ENCODE measurements at regions not wholly inside any gene's neighbourhood (a gene's known extent, or its start where the extent isn't known, plus 50 kb on each side); places are given as distances from the start of the nearest gene placed in this dataset.

DNA sequence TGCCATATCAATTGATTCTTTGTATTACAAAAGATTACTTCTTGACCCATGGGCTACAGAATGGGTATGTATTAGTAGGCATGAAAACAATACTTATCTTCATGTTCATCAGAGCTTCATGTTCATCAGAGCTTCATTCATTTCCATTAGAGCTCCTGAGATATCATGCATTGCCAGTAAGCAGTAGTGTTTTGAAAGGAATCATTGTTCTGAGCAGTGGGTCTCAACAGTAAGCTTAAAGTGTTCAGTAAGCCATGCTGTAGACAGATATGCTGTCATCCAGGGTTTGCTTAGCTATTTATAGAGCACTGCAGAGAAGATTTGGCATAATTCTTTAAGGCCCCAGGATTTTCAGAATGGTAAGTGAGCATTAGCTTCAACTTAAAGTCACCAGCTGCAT is 596.1 kb downstream of the ZNF385D start:
- TF ChIP-seq, protein P1, sequence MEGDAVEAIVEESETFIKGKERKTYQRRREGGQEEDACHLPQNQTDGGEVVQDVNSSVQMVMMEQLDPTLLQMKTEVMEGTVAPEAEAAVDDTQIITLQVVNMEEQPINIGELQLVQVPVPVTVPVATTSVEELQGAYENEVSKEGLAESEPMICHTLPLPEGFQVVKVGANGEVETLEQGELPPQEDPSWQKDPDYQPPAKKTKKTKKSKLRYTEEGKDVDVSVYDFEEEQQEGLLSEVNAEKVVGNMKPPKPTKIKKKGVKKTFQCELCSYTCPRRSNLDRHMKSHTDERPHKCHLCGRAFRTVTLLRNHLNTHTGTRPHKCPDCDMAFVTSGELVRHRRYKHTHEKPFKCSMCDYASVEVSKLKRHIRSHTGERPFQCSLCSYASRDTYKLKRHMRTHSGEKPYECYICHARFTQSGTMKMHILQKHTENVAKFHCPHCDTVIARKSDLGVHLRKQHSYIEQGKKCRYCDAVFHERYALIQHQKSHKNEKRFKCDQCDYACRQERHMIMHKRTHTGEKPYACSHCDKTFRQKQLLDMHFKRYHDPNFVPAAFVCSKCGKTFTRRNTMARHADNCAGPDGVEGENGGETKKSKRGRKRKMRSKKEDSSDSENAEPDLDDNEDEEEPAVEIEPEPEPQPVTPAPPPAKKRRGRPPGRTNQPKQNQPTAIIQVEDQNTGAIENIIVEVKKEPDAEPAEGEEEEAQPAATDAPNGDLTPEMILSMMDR (conservative IDR thresholded peaks at IDR 0.05), result no peak
- no peak for TF ChIP-seq ZFX (IDR thresholded peaks at IDR 0.05)

Data from C4-2B (cell line).